C4-2B (cell line): ENCODE measurements at regions not wholly inside any gene's neighbourhood (a gene's known extent, or its start where the extent isn't known, plus 50 kb on each side); places are given as distances from the start of the nearest gene placed in this dataset.

Experiments used
- ZFX ChIP-seq: fragments of 450-650 bp; IDR thresholded peaks from 2 replicates; pipeline ENCODE4 v1.6.1; 2017
- TF ChIP-seq, protein P1 (sequence below): fragments of 450-650 bp; conservative IDR thresholded peaks from 2 replicates; pipeline ENCODE4 v1.5.1; 2017; ENCODE audit warnings: mild to moderate bottlenecking

DNA sequence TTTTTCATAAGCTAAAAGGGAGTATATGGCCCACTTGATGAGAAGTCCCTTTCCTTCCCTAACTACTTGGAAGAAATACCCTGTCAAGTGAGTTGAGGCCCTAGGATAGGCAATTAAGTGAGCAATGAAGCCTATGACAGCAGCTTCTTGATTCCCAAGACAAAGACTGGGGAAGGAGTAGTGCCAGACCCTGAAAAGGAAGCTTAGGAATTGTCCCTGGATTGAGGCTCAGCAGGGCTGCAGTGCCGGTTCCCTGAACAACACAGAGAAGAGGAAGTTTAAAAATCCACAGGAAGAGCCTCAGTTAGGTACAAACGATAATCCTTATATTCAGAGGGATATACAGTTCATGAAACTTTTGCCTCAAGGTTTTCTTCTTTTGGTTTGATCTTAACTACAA lies 61.8 kb upstream of the RAD23B start:
- TF ChIP-seq, protein P1, sequence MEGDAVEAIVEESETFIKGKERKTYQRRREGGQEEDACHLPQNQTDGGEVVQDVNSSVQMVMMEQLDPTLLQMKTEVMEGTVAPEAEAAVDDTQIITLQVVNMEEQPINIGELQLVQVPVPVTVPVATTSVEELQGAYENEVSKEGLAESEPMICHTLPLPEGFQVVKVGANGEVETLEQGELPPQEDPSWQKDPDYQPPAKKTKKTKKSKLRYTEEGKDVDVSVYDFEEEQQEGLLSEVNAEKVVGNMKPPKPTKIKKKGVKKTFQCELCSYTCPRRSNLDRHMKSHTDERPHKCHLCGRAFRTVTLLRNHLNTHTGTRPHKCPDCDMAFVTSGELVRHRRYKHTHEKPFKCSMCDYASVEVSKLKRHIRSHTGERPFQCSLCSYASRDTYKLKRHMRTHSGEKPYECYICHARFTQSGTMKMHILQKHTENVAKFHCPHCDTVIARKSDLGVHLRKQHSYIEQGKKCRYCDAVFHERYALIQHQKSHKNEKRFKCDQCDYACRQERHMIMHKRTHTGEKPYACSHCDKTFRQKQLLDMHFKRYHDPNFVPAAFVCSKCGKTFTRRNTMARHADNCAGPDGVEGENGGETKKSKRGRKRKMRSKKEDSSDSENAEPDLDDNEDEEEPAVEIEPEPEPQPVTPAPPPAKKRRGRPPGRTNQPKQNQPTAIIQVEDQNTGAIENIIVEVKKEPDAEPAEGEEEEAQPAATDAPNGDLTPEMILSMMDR: no peak
- TF ChIP-seq ZFX: no peak
